SU-DHL-6 (cell line): ENCODE measurements at regions not wholly inside any gene's neighbourhood (a gene's known extent, or its start where the extent isn't known, plus 50 kb on each side); places are given as distances from the start of the nearest gene placed in this dataset.

Experiments
- EZH2phosphoT487 ChIP-seq: fragments of 200-600 bp; sonication (generic), shearing (Covaris generic); conservative IDR thresholded peaks from 2 replicates; pipeline ENCODE4 v1.6.1; 2018; ENCODE audit warnings: mild to moderate bottlenecking, antibody characterized with exemption, low read length, moderate library complexity, mixed read lengths
- TF ChIP-seq, protein P1 (sequence below): fragments of 200-600 bp; sonication (generic); IDR thresholded peaks from one replicate; pipeline ENCODE4 v1.5.1; 2017; ENCODE audit warnings: antibody characterized with exemption, mild to moderate bottlenecking, low read length, moderate library complexity; ENCODE audit not compliant: insufficient read depth, poor library complexity, severe bottlenecking

DNA sequence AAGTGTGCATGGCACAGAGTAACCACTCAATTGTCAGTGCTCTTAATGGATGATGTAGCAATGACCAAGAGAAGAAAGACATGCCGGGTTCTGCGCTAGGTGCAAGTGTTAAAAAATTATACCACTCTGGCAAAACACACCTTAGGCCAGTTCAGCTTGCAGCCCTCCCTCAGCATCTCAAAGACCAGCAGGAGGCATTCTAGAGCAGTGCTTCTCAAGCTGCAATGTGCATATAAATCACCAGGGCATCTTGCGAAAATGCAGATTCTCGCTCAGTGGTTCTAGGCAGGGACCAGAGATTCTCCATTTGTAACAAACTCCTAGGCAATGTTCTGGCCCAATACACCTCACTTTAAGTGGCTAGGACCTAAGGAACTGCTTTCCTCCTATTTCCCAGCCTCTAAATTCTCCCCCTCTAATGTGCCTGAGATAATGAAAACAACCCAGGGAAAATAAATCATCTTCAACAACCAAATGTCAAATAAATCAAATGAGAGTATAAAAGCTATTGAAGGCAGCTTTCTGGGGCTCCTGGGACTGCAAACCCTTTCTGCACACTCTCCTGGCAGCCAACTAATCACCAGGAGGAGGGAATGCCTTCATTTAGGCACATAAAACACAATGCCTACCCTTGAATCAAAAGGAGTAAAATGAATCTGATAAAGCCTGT is 337.2 kb upstream of the API5 start:
- TF ChIP-seq, protein P1, sequence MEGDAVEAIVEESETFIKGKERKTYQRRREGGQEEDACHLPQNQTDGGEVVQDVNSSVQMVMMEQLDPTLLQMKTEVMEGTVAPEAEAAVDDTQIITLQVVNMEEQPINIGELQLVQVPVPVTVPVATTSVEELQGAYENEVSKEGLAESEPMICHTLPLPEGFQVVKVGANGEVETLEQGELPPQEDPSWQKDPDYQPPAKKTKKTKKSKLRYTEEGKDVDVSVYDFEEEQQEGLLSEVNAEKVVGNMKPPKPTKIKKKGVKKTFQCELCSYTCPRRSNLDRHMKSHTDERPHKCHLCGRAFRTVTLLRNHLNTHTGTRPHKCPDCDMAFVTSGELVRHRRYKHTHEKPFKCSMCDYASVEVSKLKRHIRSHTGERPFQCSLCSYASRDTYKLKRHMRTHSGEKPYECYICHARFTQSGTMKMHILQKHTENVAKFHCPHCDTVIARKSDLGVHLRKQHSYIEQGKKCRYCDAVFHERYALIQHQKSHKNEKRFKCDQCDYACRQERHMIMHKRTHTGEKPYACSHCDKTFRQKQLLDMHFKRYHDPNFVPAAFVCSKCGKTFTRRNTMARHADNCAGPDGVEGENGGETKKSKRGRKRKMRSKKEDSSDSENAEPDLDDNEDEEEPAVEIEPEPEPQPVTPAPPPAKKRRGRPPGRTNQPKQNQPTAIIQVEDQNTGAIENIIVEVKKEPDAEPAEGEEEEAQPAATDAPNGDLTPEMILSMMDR: no peak
- no peak for TF ChIP-seq EZH2phosphoT487
